Liver (tissue), 8 donors: ENCODE measurements at regions not wholly inside any gene's neighbourhood (a gene's known extent, or its start where the extent isn't known, plus 50 kb on each side); places are given as distances from the start of the nearest gene placed in this dataset.

Source experiments
- DNase-seq: peaks from one replicate; pipeline ENCODE4 v3.0.0-alpha.2; 2017; ENCODE audit warnings: low spot score
- H3K27ac ChIP-seq, 2 donors: one replicate each; pipeline ENCODE4 v1.7.0; 2013; ENCODE audit warnings: inconsistent platforms in 2 of 2, low read length in 2 of 2, control low read depth in 1 of 2, low read depth in 1 of 2, mild to moderate bottlenecking in 1 of 2
- H3K27me3 ChIP-seq, 4 donors: one replicate each; pipeline versions ENCODE4 v1.6.1 to v1.7.0; 2013; ENCODE audit warnings: low read length in 3 of 4, inconsistent platforms in 1 of 4, mild to moderate bottlenecking in 1 of 4, moderate library complexity in 1 of 4; ENCODE audit not compliant: control insufficient read depth in 4 of 4, insufficient read depth in 4 of 4
- H3K36me3 ChIP-seq, 4 donors: one replicate each; pipeline versions ENCODE4 v1.6.1 to v1.7.0; 2013; ENCODE audit warnings: low read length in 3 of 4, mild to moderate bottlenecking in 3 of 4, low read depth in 1 of 4, moderate library complexity in 1 of 4; ENCODE audit not compliant: control insufficient read depth in 4 of 4, insufficient read depth in 3 of 4
- H3K4me1 ChIP-seq, 4 donors: one replicate each; pipeline versions ENCODE4 v1.6.1 to v1.7.0; 2013; ENCODE audit warnings: low read length in 3 of 4, mild to moderate bottlenecking in 3 of 4, moderate library complexity in 1 of 4; ENCODE audit not compliant: control insufficient read depth in 4 of 4, insufficient read depth in 4 of 4
- H3K4me3 ChIP-seq, 3 donors: one replicate each; pipeline versions ENCODE4 v1.6.1 to v1.7.0; 2013; ENCODE audit warnings: low read length in 3 of 3, control low read depth in 1 of 3, low read depth in 1 of 3, mild to moderate bottlenecking in 1 of 3
- H3K9ac ChIP-seq, 2 donors: one replicate each; pipeline ENCODE4 v1.7.0; 2013; ENCODE audit warnings: low read length in 2 of 2, mild to moderate bottlenecking in 2 of 2, moderate library complexity in 2 of 2, control low read depth in 1 of 2, low read depth in 1 of 2
- H3K9me3 ChIP-seq, 4 donors: one replicate each; pipeline versions ENCODE4 v1.6.1 to v1.7.0; 2013; ENCODE audit warnings: low read length in 3 of 4; ENCODE audit not compliant: control insufficient read depth in 4 of 4
- EGR1 ChIP-seq, 2 donors: IDR thresholded peaks; 2 replicates each; pipeline ENCODE4 v1.6.1; 2016 to 2018; ENCODE audit warnings: antibody characterized with exemption in 2 of 2, low read depth in 2 of 2
- FOXA1 ChIP-seq: IDR thresholded peaks from 2 replicates; pipeline ENCODE4 v1.6.1; 2016; ENCODE audit warnings: antibody characterized with exemption
- FOXA2 ChIP-seq: IDR thresholded peaks from 2 replicates; pipeline ENCODE4 v1.6.1; 2016; ENCODE audit warnings: antibody characterized with exemption
- GABPA ChIP-seq, 2 donors: IDR thresholded peaks in 1 of 2; conservative IDR thresholded peaks in 1 of 2; 2 replicates each; pipeline ENCODE4 v1.6.1; 2016; ENCODE audit warnings: antibody characterized with exemption in 2 of 2, mild to moderate bottlenecking in 1 of 2, moderate library complexity in 1 of 2
- HNF4A ChIP-seq, 2 donors: conservative IDR thresholded peaks; 2 replicates each; pipeline ENCODE4 v1.6.1; 2016; ENCODE audit warnings: antibody characterized with exemption in 2 of 2, mild to moderate bottlenecking in 2 of 2
- JUND ChIP-seq, 2 donors: IDR thresholded peaks; 2 replicates each; pipeline ENCODE4 v1.6.1; 2016; ENCODE audit warnings: antibody characterized with exemption in 2 of 2
- NR2F2 ChIP-seq: IDR thresholded peaks from 2 replicates; pipeline ENCODE4 v1.6.1; 2016; ENCODE audit warnings: antibody characterized with exemption
- RAD21 ChIP-seq, 2 donors: IDR thresholded peaks; 2 replicates each; pipeline ENCODE4 v1.6.1; 2016; ENCODE audit warnings: antibody characterized with exemption in 2 of 2, mild to moderate bottlenecking in 2 of 2
- RXRA ChIP-seq, 2 donors: IDR thresholded peaks; 2 replicates each; pipeline ENCODE4 v1.6.1; 2017 to 2018; ENCODE audit warnings: antibody characterized with exemption in 2 of 2, mild to moderate bottlenecking in 1 of 2
- TAF1 ChIP-seq: conservative IDR thresholded peaks from 2 replicates; pipeline ENCODE4 v1.6.1; 2016; ENCODE audit warnings: antibody characterized with exemption, mild to moderate bottlenecking
- YY1 ChIP-seq: IDR thresholded peaks from 2 replicates; pipeline ENCODE4 v1.6.1; 2016; ENCODE audit warnings: antibody characterized with exemption, mild to moderate bottlenecking
- WGBS: extraction: QIAGEN DNeasy Blood & Tissue Kit; methylation state at CpG from one replicate; pipeline ENCODE4 v1.1.7; 2013; 5-methylcytosine and 5-hydroxymethylcytosine counted together
- TF ChIP-seq, protein P1 (sequence below): fragments of 150-350 bp; IDR thresholded peaks from 2 replicates; pipeline ENCODE4 v1.5.1; 2017; ENCODE audit warnings: improper control_type of control experiment, low read depth, low read length; ENCODE audit not compliant: missing input control
- TF ChIP-seq, protein P2 (sequence below): IDR thresholded peaks from 2 replicates; pipeline ENCODE4 v1.6.1; 2016; ENCODE audit warnings: antibody characterized with exemption
- TF ChIP-seq, protein P3 (sequence below): IDR thresholded peaks from 2 replicates; pipeline ENCODE4 v1.6.1; 2016; ENCODE audit warnings: antibody characterized with exemption
- TF ChIP-seq, protein P4 (sequence below): IDR thresholded peaks from 2 replicates; pipeline ENCODE4 v1.6.1; 2016; ENCODE audit warnings: antibody characterized with exemption, mild to moderate bottlenecking
- donor health status: healthy.
- donor health status: healthy.
- donor health status: healthy.
- donor health status: healthy.
- donor health status: healthy.

- WGBS = 50% methylated on average over 4 of the region's 4 CpGs
- Histone ChIP-seq H3K9ac (no peak overlapping the region), H3K36me3 (no peaks in the 10 kb centered on the region)
Observed at GRCh38 chr4:67288964-67289363, 256.3 kb downstream of the CENPC start.

DNA sequence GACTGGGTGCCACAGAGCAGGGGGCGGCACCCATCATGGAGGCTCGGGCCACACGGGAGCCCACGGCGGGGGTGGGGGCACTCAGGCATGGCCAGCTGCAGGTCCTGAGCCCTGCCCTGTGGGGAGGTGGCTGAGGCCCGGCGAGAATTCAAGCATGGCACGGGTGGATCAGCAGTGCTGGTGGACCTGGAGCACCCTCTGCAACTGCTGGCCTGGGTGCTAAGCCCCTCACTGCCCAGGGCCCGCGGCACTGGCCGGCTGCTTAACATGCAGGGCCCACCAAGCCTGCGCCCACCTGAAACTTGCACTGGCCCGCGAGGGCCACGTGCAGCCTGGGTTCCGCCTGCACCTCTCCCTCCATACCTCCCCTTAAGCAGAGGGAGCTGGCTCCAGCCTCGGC lies 258.6 kb downstream of the CENPC start:
- H3K9me3 ChIP-seq = no peaks in the 10 kb centered on the region
- no peaks in the 10 kb centered on the region for H3K36me3 ChIP-seq
- no peaks in the 10 kb centered on the region for H3K27me3 ChIP-seq
- WGBS = 91% methylated on average over 17 of the region's 17 CpGs
- no peak overlapping the region for H3K9ac ChIP-seq
- H3K4me3 ChIP-seq = no peak overlapping the region
- no peaks in the 10 kb centered on the region for H3K4me1 ChIP-seq
- no peak overlapping the region for H3K27ac ChIP-seq
- no peak for DNase-seq
- TF ChIP-seq TAF1 (no peak), RXRA (IDR thresholded peaks at IDR 0.05) (no peak), RAD21 (IDR thresholded peaks at IDR 0.05) (no peak), NR2F2 (no peak), GABPA (IDR thresholded peaks at IDR 0.05 in 1 of 2, conservative IDR thresholded peaks at IDR 0.05 in 1 of 2) (no peak), FOXA2 (no peak)
- TF ChIP-seq, protein P1, sequence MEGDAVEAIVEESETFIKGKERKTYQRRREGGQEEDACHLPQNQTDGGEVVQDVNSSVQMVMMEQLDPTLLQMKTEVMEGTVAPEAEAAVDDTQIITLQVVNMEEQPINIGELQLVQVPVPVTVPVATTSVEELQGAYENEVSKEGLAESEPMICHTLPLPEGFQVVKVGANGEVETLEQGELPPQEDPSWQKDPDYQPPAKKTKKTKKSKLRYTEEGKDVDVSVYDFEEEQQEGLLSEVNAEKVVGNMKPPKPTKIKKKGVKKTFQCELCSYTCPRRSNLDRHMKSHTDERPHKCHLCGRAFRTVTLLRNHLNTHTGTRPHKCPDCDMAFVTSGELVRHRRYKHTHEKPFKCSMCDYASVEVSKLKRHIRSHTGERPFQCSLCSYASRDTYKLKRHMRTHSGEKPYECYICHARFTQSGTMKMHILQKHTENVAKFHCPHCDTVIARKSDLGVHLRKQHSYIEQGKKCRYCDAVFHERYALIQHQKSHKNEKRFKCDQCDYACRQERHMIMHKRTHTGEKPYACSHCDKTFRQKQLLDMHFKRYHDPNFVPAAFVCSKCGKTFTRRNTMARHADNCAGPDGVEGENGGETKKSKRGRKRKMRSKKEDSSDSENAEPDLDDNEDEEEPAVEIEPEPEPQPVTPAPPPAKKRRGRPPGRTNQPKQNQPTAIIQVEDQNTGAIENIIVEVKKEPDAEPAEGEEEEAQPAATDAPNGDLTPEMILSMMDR = no peak
- TF ChIP-seq, protein P2, sequence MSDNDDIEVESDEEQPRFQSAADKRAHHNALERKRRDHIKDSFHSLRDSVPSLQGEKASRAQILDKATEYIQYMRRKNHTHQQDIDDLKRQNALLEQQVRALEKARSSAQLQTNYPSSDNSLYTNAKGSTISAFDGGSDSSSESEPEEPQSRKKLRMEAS = no peak
- TF ChIP-seq, protein P3, sequence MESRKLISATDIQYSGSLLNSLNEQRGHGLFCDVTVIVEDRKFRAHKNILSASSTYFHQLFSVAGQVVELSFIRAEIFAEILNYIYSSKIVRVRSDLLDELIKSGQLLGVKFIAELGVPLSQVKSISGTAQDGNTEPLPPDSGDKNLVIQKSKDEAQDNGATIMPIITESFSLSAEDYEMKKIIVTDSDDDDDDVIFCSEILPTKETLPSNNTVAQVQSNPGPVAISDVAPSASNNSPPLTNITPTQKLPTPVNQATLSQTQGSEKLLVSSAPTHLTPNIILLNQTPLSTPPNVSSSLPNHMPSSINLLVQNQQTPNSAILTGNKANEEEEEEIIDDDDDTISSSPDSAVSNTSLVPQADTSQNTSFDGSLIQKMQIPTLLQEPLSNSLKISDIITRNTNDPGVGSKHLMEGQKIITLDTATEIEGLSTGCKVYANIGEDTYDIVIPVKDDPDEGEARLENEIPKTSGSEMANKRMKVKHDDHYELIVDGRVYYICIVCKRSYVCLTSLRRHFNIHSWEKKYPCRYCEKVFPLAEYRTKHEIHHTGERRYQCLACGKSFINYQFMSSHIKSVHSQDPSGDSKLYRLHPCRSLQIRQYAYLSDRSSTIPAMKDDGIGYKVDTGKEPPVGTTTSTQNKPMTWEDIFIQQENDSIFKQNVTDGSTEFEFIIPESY = no peak
- TF ChIP-seq, protein P4, sequence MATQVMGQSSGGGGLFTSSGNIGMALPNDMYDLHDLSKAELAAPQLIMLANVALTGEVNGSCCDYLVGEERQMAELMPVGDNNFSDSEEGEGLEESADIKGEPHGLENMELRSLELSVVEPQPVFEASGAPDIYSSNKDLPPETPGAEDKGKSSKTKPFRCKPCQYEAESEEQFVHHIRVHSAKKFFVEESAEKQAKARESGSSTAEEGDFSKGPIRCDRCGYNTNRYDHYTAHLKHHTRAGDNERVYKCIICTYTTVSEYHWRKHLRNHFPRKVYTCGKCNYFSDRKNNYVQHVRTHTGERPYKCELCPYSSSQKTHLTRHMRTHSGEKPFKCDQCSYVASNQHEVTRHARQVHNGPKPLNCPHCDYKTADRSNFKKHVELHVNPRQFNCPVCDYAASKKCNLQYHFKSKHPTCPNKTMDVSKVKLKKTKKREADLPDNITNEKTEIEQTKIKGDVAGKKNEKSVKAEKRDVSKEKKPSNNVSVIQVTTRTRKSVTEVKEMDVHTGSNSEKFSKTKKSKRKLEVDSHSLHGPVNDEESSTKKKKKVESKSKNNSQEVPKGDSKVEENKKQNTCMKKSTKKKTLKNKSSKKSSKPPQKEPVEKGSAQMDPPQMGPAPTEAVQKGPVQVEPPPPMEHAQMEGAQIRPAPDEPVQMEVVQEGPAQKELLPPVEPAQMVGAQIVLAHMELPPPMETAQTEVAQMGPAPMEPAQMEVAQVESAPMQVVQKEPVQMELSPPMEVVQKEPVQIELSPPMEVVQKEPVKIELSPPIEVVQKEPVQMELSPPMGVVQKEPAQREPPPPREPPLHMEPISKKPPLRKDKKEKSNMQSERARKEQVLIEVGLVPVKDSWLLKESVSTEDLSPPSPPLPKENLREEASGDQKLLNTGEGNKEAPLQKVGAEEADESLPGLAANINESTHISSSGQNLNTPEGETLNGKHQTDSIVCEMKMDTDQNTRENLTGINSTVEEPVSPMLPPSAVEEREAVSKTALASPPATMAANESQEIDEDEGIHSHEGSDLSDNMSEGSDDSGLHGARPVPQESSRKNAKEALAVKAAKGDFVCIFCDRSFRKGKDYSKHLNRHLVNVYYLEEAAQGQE = no peak

More at GRCh38 chr4:67288964-67289363, 256.3 kb downstream of the CENPC start:
- H3K27ac ChIP-seq = no peak overlapping the region
- H3K4me1 ChIP-seq = no peaks in the 10 kb centered on the region
- no peak for DNase-seq
- no peak overlapping the region for H3K4me3 ChIP-seq
- no peaks in the 10 kb centered on the region for H3K9me3 ChIP-seq
- H3K27me3 ChIP-seq = peaks cover 0 to 3% (median 0%) of the 10 kb centered on the region in 4 donors
- no peak for TF ChIP-seq FOXA2
- no peak for TF ChIP-seq YY1
- no peak for TF ChIP-seq HNF4A (conservative IDR thresholded peaks at IDR 0.05)
- no peak for TF ChIP-seq RXRA (IDR thresholded peaks at IDR 0.05)
- no peak for TF ChIP-seq FOXA1
- TF ChIP-seq, protein P1 = no peak
- TF ChIP-seq JUND (IDR thresholded peaks at IDR 0.05) = no peak
- no peak for TF ChIP-seq NR2F2
- no peak for TF ChIP-seq EGR1 (IDR thresholded peaks at IDR 0.05; ENCODE audit: low read depth in 2 of 2)
- TF ChIP-seq, protein P2 = no peak
- TF ChIP-seq TAF1 = no peak
- TF ChIP-seq, protein P4 = no peak
- TF ChIP-seq GABPA (IDR thresholded peaks at IDR 0.05 in 1 of 2, conservative IDR thresholded peaks at IDR 0.05 in 1 of 2) = no peak
